ENCODE measurements at regions not wholly inside any gene's neighbourhood (a gene's known extent, or its start where the extent isn't known, plus 50 kb on each side); places are given as distances from the start of the nearest gene placed in this dataset.

GRCh38 chr14:100381395-100382105 lies 58.4 kb downstream of the SLC25A47 start:
- H3K27ac ChIP-seq (ENCODE audit: insufficient read depth, low read length, poor library complexity, severe bottlenecking), result no peak overlapping the region
- no peaks in the 10 kb centered on the region for H3K9me3 ChIP-seq (ENCODE audit: control insufficient read depth, low read length)
- H3K4me1 ChIP-seq (ENCODE audit: control insufficient read depth, insufficient read depth, low read length, poor library complexity, severe bottlenecking), result peaks cover 14% of the 10 kb centered on the region
- no peaks in the 10 kb centered on the region for H3K27me3 ChIP-seq (replicated peaks; ENCODE audit: control insufficient read depth, insufficient read depth, low read length, poor library complexity, severe bottlenecking)
- no peak overlapping the region for H3K4me3 ChIP-seq (ENCODE audit: insufficient read depth, low read depth, low read length, poor library complexity, severe bottlenecking)
- no peak for DNase-seq
- peaks cover 12% of the 10 kb centered on the region for H3K36me3 ChIP-seq (ENCODE audit: control insufficient read depth, insufficient read depth, low read length)

DNA sequence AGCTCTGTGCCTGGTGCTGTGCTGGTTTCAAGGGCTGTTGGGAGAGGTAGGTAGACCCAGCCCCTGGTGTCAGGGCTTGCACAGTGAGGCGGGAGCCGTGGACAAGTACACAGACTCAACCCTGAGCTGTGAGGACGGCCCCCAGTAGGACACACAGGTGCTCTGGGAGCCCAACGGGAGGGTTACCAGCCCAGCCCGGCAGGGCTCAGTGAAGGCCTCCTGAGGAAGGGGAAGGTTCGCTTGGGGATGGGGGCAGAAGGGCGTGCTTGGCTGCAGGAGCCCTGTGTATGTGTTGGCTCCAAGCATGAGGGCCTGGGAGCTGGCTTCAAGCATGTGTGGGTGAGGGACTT lies 58.9 kb downstream of the SLC25A47 start:
- Histone ChIP-seq H3K9me3 (ENCODE audit: control insufficient read depth, low read length) (no peaks in the 10 kb centered on the region), H3K4me1 (ENCODE audit: control insufficient read depth, insufficient read depth, low read length, poor library complexity, severe bottlenecking) (peaks cover 10% of the 10 kb centered on the region), H3K36me3 (ENCODE audit: control insufficient read depth, insufficient read depth, low read length) (peaks cover 12% of the 10 kb centered on the region), H3K4me3 (ENCODE audit: insufficient read depth, low read depth, low read length, poor library complexity, severe bottlenecking) (no peak overlapping the region), H3K27ac (ENCODE audit: insufficient read depth, low read length, poor library complexity, severe bottlenecking) (no peak overlapping the region), H3K27me3 (replicated peaks; ENCODE audit: control insufficient read depth, insufficient read depth, low read length, poor library complexity, severe bottlenecking) (no peaks in the 10 kb centered on the region)
- no peak for DNase-seq

- DNase-seq, result peak; percentile 40 to 51 (median 44)
Observed at GRCh38 chr14:100383727-100384158, 60.6 kb downstream of the SLC25A47 start.

GRCh38 chr14:100384277-100384676 lies 61.1 kb downstream of the SLC25A47 start:
- no peak for DNase-seq
- peaks cover 8% of the 10 kb centered on the region for H3K4me1 ChIP-seq (ENCODE audit: control insufficient read depth, insufficient read depth, low read length, poor library complexity, severe bottlenecking)
- no peak overlapping the region for H3K27ac ChIP-seq (ENCODE audit: insufficient read depth, low read length, poor library complexity, severe bottlenecking)
- H3K27me3 ChIP-seq (replicated peaks; ENCODE audit: control insufficient read depth, insufficient read depth, low read length, poor library complexity, severe bottlenecking), result no peaks in the 10 kb centered on the region
- peaks cover 12% of the 10 kb centered on the region for H3K36me3 ChIP-seq (ENCODE audit: control insufficient read depth, insufficient read depth, low read length)
- H3K9me3 ChIP-seq (ENCODE audit: control insufficient read depth, low read length), result no peaks in the 10 kb centered on the region
- no peak overlapping the region for H3K4me3 ChIP-seq (ENCODE audit: insufficient read depth, low read depth, low read length, poor library complexity, severe bottlenecking)

More at GRCh38 chr14:100383727-100384158, 60.6 kb downstream of the SLC25A47 start:
- Histone ChIP-seq H3K4me1 (ENCODE audit: control insufficient read depth, insufficient read depth, low read length, poor library complexity, severe bottlenecking) (peaks cover 8% of the 10 kb centered on the region), H3K27ac (ENCODE audit: insufficient read depth, low read length, poor library complexity, severe bottlenecking) (no peak overlapping the region), H3K27me3 (replicated peaks; ENCODE audit: control insufficient read depth, insufficient read depth, low read length, poor library complexity, severe bottlenecking) (no peaks in the 10 kb centered on the region), H3K36me3 (ENCODE audit: control insufficient read depth, insufficient read depth, low read length) (peaks cover 12% of the 10 kb centered on the region), H3K9me3 (ENCODE audit: control insufficient read depth, low read length) (no peaks in the 10 kb centered on the region), H3K4me3 (ENCODE audit: insufficient read depth, low read depth, low read length, poor library complexity, severe bottlenecking) (no peak overlapping the region)

- Histone ChIP-seq H3K27me3 (replicated peaks; ENCODE audit: control insufficient read depth, insufficient read depth, low read length, poor library complexity, severe bottlenecking) (no peaks in the 10 kb centered on the region), H3K36me3 (ENCODE audit: control insufficient read depth, insufficient read depth, low read length) (peaks cover 12% of the 10 kb centered on the region), H3K4me1 (ENCODE audit: control insufficient read depth, insufficient read depth, low read length, poor library complexity, severe bottlenecking) (peaks cover 8% of the 10 kb centered on the region), H3K4me3 (ENCODE audit: insufficient read depth, low read depth, low read length, poor library complexity, severe bottlenecking) (no peak overlapping the region), H3K9me3 (ENCODE audit: control insufficient read depth, low read length) (no peaks in the 10 kb centered on the region), H3K27ac (ENCODE audit: insufficient read depth, low read length, poor library complexity, severe bottlenecking) (no peak overlapping the region)
- no peak for DNase-seq
Observed at GRCh38 chr14:100384819-100385813, 62.0 kb downstream of the SLC25A47 start.

GRCh38 chr14:100386121-100386520 lies 63.0 kb downstream of the SLC25A47 start:
- no peaks in the 10 kb centered on the region for H3K27me3 ChIP-seq (replicated peaks; ENCODE audit: control insufficient read depth, insufficient read depth, low read length, poor library complexity, severe bottlenecking)
- no peak overlapping the region for H3K4me3 ChIP-seq (ENCODE audit: insufficient read depth, low read depth, low read length, poor library complexity, severe bottlenecking)
- no peak overlapping the region for H3K27ac ChIP-seq (ENCODE audit: insufficient read depth, low read length, poor library complexity, severe bottlenecking)
- H3K36me3 ChIP-seq (ENCODE audit: control insufficient read depth, insufficient read depth, low read length), result peaks cover 9% of the 10 kb centered on the region
- H3K9me3 ChIP-seq (ENCODE audit: control insufficient read depth, low read length), result no peaks in the 10 kb centered on the region
- peaks cover 8% of the 10 kb centered on the region for H3K4me1 ChIP-seq (ENCODE audit: control insufficient read depth, insufficient read depth, low read length, poor library complexity, severe bottlenecking)
- no peak for DNase-seq

GRCh38 chr14:100386846-100387245 lies 63.7 kb downstream of the SLC25A47 start:
- DNase-seq, result no peak
- Histone ChIP-seq H3K4me1 (ENCODE audit: control insufficient read depth, insufficient read depth, low read length, poor library complexity, severe bottlenecking) (peaks cover 8% of the 10 kb centered on the region), H3K27ac (ENCODE audit: insufficient read depth, low read length, poor library complexity, severe bottlenecking) (no peak overlapping the region), H3K9me3 (ENCODE audit: control insufficient read depth, low read length) (no peaks in the 10 kb centered on the region), H3K27me3 (replicated peaks; ENCODE audit: control insufficient read depth, insufficient read depth, low read length, poor library complexity, severe bottlenecking) (no peaks in the 10 kb centered on the region), H3K4me3 (ENCODE audit: insufficient read depth, low read depth, low read length, poor library complexity, severe bottlenecking) (no peak overlapping the region), H3K36me3 (ENCODE audit: control insufficient read depth, insufficient read depth, low read length) (peaks cover 8% of the 10 kb centered on the region)

- no peaks in the 10 kb centered on the region for H3K27me3 ChIP-seq (replicated peaks; ENCODE audit: control insufficient read depth, insufficient read depth, low read length, poor library complexity, severe bottlenecking)
- peaks cover 8% of the 10 kb centered on the region for H3K4me1 ChIP-seq (ENCODE audit: control insufficient read depth, insufficient read depth, low read length, poor library complexity, severe bottlenecking)
- peaks cover 3% of the 10 kb centered on the region for H3K36me3 ChIP-seq (ENCODE audit: control insufficient read depth, insufficient read depth, low read length)
- H3K9me3 ChIP-seq (ENCODE audit: control insufficient read depth, low read length), result no peaks in the 10 kb centered on the region
- DNase-seq, result no peak
- no peak overlapping the region for H3K27ac ChIP-seq (ENCODE audit: insufficient read depth, low read length, poor library complexity, severe bottlenecking)
- H3K4me3 ChIP-seq (ENCODE audit: insufficient read depth, low read depth, low read length, poor library complexity, severe bottlenecking), result no peak overlapping the region
Observed at GRCh38 chr14:100387450-100387849, 64.3 kb downstream of the SLC25A47 start.

GRCh38 chr14:100388103-100389054 lies 65.2 kb downstream of the SLC25A47 start:
- no peak overlapping the region for H3K27ac ChIP-seq (ENCODE audit: insufficient read depth, low read length, poor library complexity, severe bottlenecking)
- no peaks in the 10 kb centered on the region for H3K36me3 ChIP-seq (ENCODE audit: control insufficient read depth, insufficient read depth, low read length)
- no peaks in the 10 kb centered on the region for H3K9me3 ChIP-seq (ENCODE audit: control insufficient read depth, low read length)
- H3K4me3 ChIP-seq (ENCODE audit: insufficient read depth, low read depth, low read length, poor library complexity, severe bottlenecking), result no peak overlapping the region
- H3K4me1 ChIP-seq (ENCODE audit: control insufficient read depth, insufficient read depth, low read length, poor library complexity, severe bottlenecking), result peaks cover 7% of the 10 kb centered on the region
- H3K27me3 ChIP-seq (replicated peaks; ENCODE audit: control insufficient read depth, insufficient read depth, low read length, poor library complexity, severe bottlenecking), result no peaks in the 10 kb centered on the region
- DNase-seq, result no peak
